HL-60 (cell line): ENCODE measurements at regions not wholly inside any gene's neighbourhood (a gene's known extent, or its start where the extent isn't known, plus 50 kb on each side); places are given as distances from the start of the nearest gene placed in this dataset.

Experiments used
- CTCF ChIP-seq: IDR thresholded peaks from one replicate; pipeline ENCODE4 v1.5.1; 2011; ENCODE audit warnings: low read length, control low read depth, inconsistent platforms; ENCODE audit not compliant: insufficient read depth
- POLR2AphosphoS5 ChIP-seq: IDR thresholded peaks from 2 replicates; pipeline ENCODE4 v1.6.1; 2012; ENCODE audit warnings: low read depth
- REST ChIP-seq: IDR thresholded peaks from 2 replicates; pipeline ENCODE4 v1.6.1; 2012; ENCODE audit warnings: low read depth; ENCODE audit not compliant: insufficient replicate concordance

- TF ChIP-seq CTCF = no peak
- no peak for TF ChIP-seq POLR2AphosphoS5
- TF ChIP-seq REST = no peak
These were observed 80.4 kb upstream of the SFMBT2 start for GRCh38 chr10:7491230-7491629.
